Inflammatory macrophage treated with lipopolysaccharide for 4 hours (primary cell): ENCODE measurements at regions not wholly inside any gene's neighbourhood (a gene's known extent, or its start where the extent isn't known, plus 50 kb on each side); places are given as distances from the start of the nearest gene placed in this dataset.
A peak's percentile ranks its signal among the peaks of the same experiment; 100 is the strongest.
"Not testable (repeated sequence)": the region's sequence is repeated elsewhere in the genome, so short reads cannot be mapped to it uniquely, and the experiment has no call there.

Experiments used
- DNase-seq: peaks from one replicate; pipeline ENCODE4 v3.0.0-alpha.2; 2020

- no peak for DNase-seq
Observed at GRCh38 chr6:170006900-170007467, 255.6 kb downstream of the ERMARD start.

DNA sequence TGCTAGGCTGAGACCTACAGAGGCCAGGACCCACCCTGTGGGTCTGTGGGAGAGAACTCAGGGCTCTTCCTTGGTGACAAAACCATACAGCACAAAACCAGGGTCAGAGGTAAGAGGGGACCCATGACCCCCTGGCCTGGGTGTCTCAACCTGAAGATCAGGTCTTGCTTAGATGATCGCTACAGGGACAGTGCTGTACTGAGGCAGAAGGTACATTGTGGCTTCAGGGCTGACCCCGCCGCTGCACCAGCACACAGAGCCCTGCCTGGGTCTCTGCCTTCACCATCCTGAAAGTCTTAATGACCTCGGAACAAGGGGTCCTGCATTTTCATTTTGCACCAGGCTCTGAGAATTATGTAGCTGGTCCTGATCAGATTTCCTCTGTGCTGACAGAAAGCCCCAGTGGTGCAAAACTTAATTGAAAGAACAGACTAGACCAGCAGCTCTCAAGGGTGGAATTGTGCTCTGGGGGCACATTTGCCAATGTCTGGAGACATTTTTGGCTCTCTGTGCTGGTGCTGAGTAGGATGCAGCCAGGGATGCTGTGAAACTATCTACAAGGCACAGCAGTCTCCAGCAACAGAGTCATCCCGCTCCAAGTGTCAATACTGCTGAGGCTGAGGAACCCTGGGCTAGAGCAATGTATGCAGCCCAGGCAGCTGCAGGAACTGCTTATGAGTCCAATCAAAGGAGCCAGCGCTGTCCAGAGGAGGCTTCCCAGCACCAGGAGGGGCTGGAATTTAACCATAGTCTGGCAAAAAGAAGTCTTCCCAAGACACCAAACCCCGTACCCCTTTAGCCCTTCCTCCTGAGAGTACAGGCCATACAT, 254.9 kb downstream of the ERMARD start:
- no peak for DNase-seq

- peak; percentile 90 for DNase-seq
Observed at GRCh38 chr6:170005665-170006064, 254.2 kb downstream of the ERMARD start.

GRCh38 chr6:170004585-170005210, 253.3 kb downstream of the ERMARD start:
- no peak for DNase-seq

DNA sequence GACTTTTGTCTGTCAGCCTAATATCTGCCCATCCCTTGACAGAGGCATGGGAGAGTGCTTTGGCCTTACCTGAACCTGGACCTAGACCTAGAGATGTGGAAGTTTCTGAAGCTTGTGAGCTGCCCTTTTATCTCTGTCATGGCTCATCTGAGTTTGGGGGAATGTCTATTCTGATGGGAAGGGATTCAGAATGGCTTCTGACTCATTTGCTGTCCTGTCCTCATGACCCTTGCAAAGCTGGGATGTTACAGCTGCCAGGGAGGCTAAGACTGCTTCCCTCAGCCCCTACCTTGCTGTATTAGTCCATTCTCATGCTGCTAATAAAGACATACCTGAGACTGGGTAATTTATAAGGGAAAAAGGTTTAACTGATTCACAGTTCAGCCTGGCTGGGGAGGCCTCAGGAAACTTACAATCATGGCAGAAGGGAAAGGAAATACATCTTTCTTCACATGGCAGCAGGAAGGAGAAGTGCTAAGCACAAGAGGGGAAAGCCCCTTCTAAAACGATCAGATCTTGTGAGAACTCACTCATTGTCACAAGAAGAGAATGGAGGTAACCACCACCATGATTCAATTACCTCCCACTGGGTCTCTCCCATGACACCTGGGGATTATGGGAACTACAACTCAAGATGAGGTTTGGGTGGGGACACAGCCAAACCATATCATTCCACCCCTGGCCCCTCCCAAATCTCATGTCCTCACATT, 252.2 kb downstream of the ERMARD start:
- DNase-seq, result peak; percentile 79

DNA sequence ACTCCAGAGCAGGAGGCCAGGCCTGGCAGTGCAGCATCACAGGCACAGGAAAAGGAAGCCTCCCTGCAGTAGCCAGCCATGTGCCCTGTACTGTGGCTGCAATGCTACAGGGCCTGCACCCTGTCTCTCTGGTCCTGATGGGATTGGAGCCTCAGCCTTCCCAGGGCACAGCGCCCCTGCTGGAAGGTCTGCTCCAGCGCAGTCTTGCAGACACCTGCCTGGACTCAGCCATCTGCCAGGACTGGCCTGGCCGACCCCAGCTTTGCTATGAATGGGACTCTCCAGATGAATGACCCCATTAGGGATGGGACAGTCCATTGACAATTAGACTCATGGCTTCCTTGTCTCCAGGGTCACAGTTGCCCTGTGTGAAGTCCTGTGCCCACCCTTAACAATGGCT, 251.6 kb downstream of the ERMARD start:
- DNase-seq, result no peak

DNA sequence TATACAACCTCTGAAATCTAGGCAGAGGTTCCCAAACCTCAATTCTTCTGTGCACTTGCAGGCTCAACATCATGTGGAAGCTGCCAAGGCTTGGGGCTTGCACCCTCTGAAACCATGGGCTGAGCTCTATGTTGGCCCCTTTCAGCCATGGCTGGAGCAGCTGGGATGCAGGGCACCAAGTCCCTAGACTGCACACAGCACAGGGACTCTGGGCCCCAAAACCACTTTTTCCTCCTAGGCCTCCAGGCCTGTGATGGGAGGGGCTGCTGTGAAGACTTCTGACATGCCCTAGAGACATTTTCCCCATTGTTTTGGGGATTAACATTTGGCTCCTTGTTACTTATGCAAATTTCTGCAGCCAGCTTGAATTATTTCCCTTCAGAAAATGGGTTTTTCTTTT, 250.4 kb downstream of the ERMARD start:
- DNase-seq, result not testable (repeated sequence)

DNA sequence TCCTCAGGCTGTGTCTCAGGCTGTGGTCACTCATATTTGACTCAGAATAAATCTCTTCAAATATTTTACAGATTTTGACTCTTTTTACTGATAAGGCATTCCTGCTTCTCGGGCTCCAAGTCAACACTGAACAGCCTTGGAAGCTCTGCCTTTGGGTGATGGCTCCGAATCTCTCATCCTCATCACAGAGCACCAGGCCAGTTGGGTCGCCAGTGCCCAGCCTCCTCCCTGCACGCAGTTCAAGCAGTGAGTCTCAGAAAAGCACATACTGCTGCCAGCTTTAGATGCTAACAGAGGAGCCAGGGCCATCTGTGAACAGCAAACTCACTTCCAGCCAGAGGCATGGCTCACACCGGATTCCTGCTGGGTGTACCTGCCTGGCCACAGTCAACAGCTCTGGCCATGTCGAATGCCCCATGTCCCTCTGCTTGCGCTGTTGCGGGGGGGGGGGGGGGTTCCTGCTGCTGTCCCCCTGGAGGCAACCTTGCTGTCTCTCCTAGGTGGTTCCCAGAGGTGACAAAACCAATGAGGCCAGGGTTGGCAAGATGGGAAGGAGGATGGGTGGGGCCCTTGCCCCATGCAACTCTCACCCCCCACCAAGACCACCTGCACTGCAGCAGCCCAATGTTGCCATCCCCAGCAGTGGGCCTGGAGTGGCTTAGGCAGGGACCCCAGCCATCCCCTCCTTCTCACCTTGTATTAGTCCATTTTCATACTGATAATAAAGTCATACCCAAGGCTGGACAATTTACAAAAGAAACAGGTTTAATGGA, 248.8 kb downstream of the ERMARD start:
- no peak for DNase-seq

- DNase-seq, result no peak
Observed at GRCh38 chr6:169999367-169999766, 247.9 kb downstream of the ERMARD start.

DNA sequence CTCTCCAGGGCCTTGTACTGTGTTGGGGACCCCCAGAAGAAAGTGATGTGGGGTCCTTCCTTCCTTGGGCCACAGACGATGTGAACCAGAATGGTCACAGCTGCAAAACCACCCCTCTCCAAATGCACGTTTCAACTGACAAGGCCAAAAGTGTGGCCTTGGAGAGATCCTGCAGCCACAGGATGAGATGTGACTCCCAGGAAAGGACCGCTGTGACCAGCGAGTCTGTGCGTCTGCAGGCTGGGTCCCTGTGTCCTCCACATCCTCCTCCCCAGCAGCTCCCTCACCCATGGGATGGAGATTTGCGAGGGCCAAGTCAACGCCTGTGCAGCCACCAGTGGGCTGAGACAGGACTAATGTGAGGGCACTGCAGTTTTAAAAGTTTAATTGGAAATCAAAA, 247.0 kb downstream of the ERMARD start:
- DNase-seq, result no peak

- DNase-seq, result peak; percentile 63
Observed at GRCh38 chr6:169997930-169998218, 246.5 kb downstream of the ERMARD start.

DNA sequence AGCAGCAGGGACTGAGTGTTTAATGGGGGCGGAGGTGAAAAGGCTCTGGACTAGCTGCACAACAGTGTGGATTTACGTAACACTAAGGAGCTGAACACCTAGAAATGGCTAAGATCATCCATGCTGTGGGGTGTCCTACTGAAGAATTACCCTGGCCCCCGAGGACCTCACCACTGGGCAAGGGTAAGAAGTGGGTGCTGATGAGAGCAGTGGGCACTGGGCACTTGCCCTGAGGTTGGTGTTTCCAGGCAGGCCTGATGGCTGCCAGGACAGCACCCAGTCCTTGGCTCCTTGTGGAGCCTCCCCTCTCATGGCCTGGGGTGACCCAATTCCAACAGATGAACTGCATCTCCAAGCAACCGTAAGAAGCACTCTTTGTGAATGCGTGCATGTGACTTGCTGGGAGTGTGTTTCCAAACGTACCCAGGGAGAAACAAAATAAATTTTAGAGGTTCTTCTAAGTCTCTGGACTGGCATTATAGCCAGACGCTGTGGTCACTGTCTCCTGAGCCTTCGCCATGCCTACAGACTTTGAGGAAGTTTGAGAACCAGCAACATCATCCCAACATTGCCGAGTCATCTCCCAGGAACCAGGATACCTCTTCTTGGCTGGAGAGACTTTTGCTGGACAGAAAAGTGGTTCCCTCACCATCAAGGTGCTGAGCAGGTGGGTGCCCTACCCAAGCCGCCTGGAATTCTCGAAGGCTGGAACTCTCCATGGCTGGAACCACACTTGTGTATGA, 245.9 kb downstream of the ERMARD start:
- DNase-seq, result peak; percentile 71

DNA sequence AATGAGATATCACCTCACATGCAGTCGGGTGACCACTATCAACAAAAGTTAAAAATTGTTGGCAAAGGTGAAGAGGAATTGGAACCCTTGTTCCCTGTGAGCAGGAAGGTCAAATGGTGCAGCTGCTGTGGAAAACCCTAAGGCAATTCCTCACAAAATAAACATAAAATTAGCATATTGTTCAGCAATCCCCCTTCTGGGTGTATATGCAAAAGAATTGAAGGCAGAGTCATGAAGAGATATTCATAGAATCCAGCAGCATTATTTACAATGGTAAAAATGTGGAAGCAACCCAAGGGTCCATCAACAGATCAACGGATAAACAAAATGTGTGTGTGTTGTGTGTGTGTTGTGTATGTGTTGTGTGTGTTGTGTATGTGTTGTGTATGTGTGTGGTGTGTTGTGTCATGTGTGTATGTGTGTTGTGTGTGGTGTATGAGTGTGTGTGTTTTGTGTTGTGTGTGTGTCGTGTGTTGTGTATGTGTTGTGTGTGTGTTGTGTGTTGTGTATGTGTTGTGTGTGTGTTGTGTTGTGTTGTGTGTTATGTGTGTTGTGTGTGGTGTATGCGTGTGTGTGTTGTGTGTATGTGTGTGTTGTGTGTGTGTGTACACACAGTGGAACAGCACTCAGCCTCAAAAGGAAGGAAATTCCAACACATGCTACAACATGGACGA, 245.1 kb downstream of the ERMARD start:
- DNase-seq, result no peak

GRCh38 chr6:169994739-169995138, 243.3 kb downstream of the ERMARD start:
- DNase-seq, result no peak

- no peak for DNase-seq
Observed at GRCh38 chr6:169993861-169994481, 242.5 kb downstream of the ERMARD start.

DNA sequence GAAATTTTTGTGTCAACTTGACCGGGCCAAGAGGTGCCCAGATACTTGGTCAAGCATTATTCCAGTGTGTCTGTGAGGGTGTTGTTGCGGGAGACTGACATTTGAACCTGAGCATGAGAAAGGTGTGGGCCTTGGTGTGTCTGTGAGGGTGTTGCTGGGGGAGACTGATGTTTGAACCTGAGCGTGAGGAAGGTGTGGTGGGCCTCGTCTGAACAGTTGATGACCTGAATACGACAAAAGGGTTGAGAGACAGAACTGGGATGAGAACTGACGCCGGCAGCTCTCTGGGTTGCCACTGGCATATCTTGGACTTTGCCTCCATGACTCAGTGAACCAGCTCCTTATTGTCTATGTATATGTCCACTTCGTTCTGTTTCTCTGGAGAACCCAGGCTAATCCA, 240.5 kb downstream of the ERMARD start:
- DNase-seq, result no peak

DNA sequence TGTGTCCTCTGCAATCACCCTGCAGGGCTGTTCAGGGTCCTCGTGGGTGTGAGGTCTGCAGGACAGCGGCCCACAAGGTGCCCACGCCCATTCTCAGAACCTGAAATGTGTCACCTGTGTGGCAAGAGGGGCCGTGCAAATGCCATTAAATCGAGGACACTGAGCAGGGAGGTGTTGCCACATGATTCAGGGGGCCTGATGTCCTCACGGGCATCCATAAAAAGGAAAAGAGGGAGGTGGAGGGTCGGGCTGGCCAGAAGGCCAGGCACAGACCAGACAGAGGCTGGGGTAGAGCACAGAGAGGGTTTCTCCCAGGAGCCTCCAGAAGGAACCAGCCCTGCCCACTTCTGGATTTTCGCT, 239.6 kb downstream of the ERMARD start:
- DNase-seq, result no peak

DNA sequence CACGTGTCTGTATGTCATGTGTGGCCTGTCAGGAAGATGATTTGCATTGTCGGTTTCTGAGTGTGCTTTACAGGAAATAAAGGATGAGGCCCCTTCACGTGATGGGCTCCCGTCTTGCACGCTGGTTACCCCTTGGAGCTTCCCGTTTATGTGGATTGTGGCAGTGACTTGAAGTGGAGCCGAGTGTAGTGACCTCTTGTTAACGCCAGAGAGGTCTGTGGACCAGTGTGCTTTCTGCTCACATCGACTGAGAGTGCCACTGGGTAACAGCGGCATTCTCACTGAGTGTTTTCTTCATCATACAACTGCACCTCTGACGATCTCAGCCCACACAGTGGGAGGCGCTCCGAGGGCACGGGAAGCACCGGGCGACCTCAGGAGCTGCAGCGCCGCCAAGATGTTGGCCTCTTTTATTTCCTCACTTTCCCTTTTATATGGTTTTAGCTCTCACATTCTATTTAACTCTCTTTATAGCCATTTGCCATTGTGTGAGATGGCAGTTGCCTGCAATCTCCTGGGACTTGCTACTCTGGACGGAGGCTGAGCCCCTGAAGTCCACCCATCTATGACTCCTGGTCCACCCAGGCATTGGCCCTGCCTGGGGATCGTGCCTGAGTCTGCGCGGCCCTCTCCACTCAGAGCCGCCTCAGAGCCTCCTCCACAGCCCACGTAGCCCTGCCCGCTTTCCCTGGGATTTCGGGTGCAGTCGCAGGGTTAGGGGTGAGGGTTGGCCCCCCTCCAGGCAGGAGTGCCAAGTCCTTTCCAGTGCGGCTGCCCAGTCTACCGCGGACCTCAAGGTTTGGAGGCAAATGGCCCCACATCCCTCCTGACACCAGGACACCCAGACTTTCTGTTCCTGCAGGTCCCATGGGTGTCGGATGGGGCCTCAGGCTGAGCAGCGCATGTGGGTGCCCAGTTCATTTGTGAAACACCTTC, 238.9 kb downstream of the ERMARD start:
- peak; percentile 87 for DNase-seq

- no peak for DNase-seq
Observed at GRCh38 chr6:169989594-169989993, 238.2 kb downstream of the ERMARD start.
